ENCODE measurements at regions not wholly inside any gene's neighbourhood (a gene's known extent, or its start where the extent isn't known, plus 50 kb on each side); places are given as distances from the start of the nearest gene placed in this dataset.

DNA sequence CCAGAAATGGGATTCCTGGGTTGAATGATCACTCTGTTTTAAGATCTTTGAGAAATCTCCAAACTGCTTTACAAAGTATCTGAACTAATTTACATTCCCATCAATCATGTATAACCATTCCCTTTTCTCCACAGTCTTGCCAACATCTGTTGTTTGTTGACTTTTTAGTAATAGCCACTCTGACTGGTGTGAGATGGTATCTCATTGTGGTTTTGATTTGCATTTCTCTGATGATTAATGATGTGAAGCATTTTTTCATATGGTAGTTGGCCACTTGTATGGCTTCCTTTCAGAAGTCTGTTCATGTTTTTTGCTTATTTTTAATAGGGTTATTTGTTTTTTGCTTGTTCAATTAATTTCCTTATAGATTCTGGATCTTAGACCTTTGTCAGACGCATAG, 211.8 kb upstream of the AVPR1A start:
- ChIA-PET POLR2A (no interaction called here), CTCF (no interaction called here)
- H3K9me1 ChIP-seq (replicated peaks; ENCODE audit: control insufficient read depth, extremely low read depth, insufficient read depth, low read length), result no peaks in the 10 kb centered on the region
- no peak overlapping the region for H3K4me2 ChIP-seq (ENCODE audit: insufficient read depth, low read length)
- FAIRE-seq (no peak), DNase-seq (ENCODE audit: low read depth, low spot score) (no peak)
- H3K4me3 ChIP-seq (replicated peaks in 1 of 3; ENCODE audit: insufficient read depth in 1 of 3, low read depth in 1 of 3, low read length in 3 of 3), result no peak overlapping the region
- H3K36me3 ChIP-seq (ENCODE audit: control insufficient read depth in 2 of 2, extremely low read depth in 1 of 2, insufficient read depth in 2 of 2, low read length in 2 of 2), result no peaks in the 10 kb centered on the region
- no peak overlapping the region for H2AFZ ChIP-seq (ENCODE audit: low read depth, low read length)
- H3K27me3 ChIP-seq (ENCODE audit: control insufficient read depth in 2 of 2, insufficient read depth in 2 of 2, low read length in 2 of 2), result no peaks in the 10 kb centered on the region
- H3K27ac ChIP-seq (ENCODE audit: insufficient read depth, low read depth, low read length), result no peak overlapping the region
- no TSS peak for BruUV-seq (replicated peaks)
- no peaks in the 10 kb centered on the region for H3K4me1 ChIP-seq (ENCODE audit: control insufficient read depth, extremely low read depth, insufficient read depth, low read length)
- TF ChIP-seq FOS (IDR thresholded peaks at IDR 0.05; ENCODE audit: borderline replicate concordance, insufficient read depth, low read length) (no peak), JUN (IDR thresholded peaks at IDR 0.05; ENCODE audit: borderline replicate concordance, insufficient read depth, insufficient read length, low read depth) (no peak), POLR2A (IDR thresholded peaks at IDR 0.05; ENCODE audit: low read depth, low read length) (no peak), GATA2 (IDR thresholded peaks at IDR 0.05; ENCODE audit: insufficient read depth, insufficient read length, low read depth, low read length) (no peak), EZH2 (IDR thresholded peaks at IDR 0.05; ENCODE audit: borderline replicate concordance, low read depth, low read length, severe bottlenecking) (no peak), POLR2AphosphoS5 (IDR thresholded peaks at IDR 0.05; ENCODE audit: insufficient read depth, low read depth, low read length) (no peak), MYC (IDR thresholded peaks at IDR 0.05; ENCODE audit: low read depth, low read length) (no peak)
- TF ChIP-seq, protein P1, sequence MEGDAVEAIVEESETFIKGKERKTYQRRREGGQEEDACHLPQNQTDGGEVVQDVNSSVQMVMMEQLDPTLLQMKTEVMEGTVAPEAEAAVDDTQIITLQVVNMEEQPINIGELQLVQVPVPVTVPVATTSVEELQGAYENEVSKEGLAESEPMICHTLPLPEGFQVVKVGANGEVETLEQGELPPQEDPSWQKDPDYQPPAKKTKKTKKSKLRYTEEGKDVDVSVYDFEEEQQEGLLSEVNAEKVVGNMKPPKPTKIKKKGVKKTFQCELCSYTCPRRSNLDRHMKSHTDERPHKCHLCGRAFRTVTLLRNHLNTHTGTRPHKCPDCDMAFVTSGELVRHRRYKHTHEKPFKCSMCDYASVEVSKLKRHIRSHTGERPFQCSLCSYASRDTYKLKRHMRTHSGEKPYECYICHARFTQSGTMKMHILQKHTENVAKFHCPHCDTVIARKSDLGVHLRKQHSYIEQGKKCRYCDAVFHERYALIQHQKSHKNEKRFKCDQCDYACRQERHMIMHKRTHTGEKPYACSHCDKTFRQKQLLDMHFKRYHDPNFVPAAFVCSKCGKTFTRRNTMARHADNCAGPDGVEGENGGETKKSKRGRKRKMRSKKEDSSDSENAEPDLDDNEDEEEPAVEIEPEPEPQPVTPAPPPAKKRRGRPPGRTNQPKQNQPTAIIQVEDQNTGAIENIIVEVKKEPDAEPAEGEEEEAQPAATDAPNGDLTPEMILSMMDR (IDR thresholded peaks at IDR 0.05; ENCODE audit: extremely low read depth in 1 of 2, insufficient read depth in 1 of 2, low read depth in 1 of 2, low read length in 2 of 2), result no peak
- TF ChIP-seq, protein P2, sequence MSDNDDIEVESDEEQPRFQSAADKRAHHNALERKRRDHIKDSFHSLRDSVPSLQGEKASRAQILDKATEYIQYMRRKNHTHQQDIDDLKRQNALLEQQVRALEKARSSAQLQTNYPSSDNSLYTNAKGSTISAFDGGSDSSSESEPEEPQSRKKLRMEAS (IDR thresholded peaks at IDR 0.05; ENCODE audit: insufficient read depth, insufficient read length), result no peak
- no peaks in the 10 kb centered on the region for H3K79me2 ChIP-seq (ENCODE audit: control insufficient read depth, insufficient read depth, low read length)
- no peak overlapping the region for H3K9ac ChIP-seq (replicated peaks; ENCODE audit: extremely low read depth, insufficient read depth, low read length)
- dilution Hi-C loops (cut with MboI; ENCODE audit: extremely low pct_ligation_motif_present, low sequenced_read_pairs) (no loop called here), intact Hi-C loops (cut with micrococcal nuclease) (no loop called here)
- H3K9me3 ChIP-seq (replicated peaks; ENCODE audit: control insufficient read depth, insufficient read depth, low read length), result no peaks in the 10 kb centered on the region
- no peaks in the 10 kb centered on the region for H4K20me1 ChIP-seq (replicated peaks; ENCODE audit: control insufficient read depth, extremely low read depth, insufficient read depth, low read length)

Measured in endothelial cell of umbilical vein (primary cell).